Right lobe of liver (tissue), 4 donors: ENCODE measurements at regions not wholly inside any gene's neighbourhood (a gene's known extent, or its start where the extent isn't known, plus 50 kb on each side); places are given as distances from the start of the nearest gene placed in this dataset.

Experiments used
- POLR2A ChIP-seq: fragments of 450-650 bp; IDR thresholded peaks from one replicate; pipeline ENCODE4 v1.6.1; 2017; ENCODE audit warnings: antibody characterized with exemption, mild to moderate bottlenecking
- TF ChIP-seq, protein P1 (sequence below), 4 donors: fragments of 200-600 bp in 3 of 4; fragments of 450-650 bp in 1 of 4; IDR thresholded peaks; one replicate each; pipeline versions ENCODE4 v1.5.1 to v1.8.0; 2016 to 2022; ENCODE audit warnings: antibody characterized with exemption in 4 of 4, mild to moderate bottlenecking in 2 of 4
- donor health status: DM: no; HTN: no; CAD: no.
- donor health status: DM: no; HTN: no; CAD: no.
- donor health status: DM: no; HTN: yes; CAD: no.

DNA sequence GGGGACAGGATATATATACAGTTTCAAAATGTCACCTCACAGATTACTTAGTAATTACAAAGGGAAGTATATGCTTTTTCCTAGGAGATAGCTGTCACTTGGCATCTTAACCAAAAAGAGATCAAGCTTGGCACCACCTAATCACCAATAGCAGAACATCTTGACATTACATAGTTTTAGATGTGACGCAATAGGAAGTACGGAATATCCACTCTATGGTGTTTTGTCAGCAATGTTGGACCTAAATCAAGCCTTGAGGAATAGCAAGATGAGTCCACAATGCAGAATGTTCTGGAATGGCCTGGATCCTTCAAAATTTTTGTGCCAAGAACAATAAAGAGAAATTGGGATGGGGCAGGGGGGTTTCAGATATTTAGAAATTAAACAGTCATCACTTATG is 1488.2 kb downstream of the FSTL5 start:
- TF ChIP-seq POLR2A, result no peak
- TF ChIP-seq, protein P1, sequence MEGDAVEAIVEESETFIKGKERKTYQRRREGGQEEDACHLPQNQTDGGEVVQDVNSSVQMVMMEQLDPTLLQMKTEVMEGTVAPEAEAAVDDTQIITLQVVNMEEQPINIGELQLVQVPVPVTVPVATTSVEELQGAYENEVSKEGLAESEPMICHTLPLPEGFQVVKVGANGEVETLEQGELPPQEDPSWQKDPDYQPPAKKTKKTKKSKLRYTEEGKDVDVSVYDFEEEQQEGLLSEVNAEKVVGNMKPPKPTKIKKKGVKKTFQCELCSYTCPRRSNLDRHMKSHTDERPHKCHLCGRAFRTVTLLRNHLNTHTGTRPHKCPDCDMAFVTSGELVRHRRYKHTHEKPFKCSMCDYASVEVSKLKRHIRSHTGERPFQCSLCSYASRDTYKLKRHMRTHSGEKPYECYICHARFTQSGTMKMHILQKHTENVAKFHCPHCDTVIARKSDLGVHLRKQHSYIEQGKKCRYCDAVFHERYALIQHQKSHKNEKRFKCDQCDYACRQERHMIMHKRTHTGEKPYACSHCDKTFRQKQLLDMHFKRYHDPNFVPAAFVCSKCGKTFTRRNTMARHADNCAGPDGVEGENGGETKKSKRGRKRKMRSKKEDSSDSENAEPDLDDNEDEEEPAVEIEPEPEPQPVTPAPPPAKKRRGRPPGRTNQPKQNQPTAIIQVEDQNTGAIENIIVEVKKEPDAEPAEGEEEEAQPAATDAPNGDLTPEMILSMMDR (IDR thresholded peaks at IDR 0.05), result no peak
